Right atrium auricular region (tissue), 2 donors: ENCODE measurements at regions not wholly inside any gene's neighbourhood (a gene's known extent, or its start where the extent isn't known, plus 50 kb on each side); places are given as distances from the start of the nearest gene placed in this dataset.

Source experiments
- DNase-seq: peaks from one replicate; pipeline ENCODE4 v3.0.0-alpha.2; 2019; ENCODE audit warnings: low spot score
- H3K27ac ChIP-seq, 2 donors: fragments of 200-600 bp; sonication (generic); 1 replicate in 1 of 2; 2 replicates in 1 of 2; pipeline ENCODE4 v1.5.1; 2016 to 2019
- H3K27me3 ChIP-seq, 2 donors: fragments of 200-600 bp; sonication (generic); one replicate each; pipeline versions ENCODE4 v1.5.1 to v1.6.0; 2017 to 2019
- H3K36me3 ChIP-seq: fragments of 200-600 bp; sonication (generic); one replicate; pipeline ENCODE4 v1.5.1; 2016
- H3K4me1 ChIP-seq, 2 donors: fragments of 200-600 bp; sonication (generic); one replicate each; pipeline versions ENCODE4 v1.5.1 to v1.6.0; 2017 to 2019
- H3K4me3 ChIP-seq, 2 donors: fragments of 200-600 bp; sonication (generic); 1 replicate in 1 of 2; 2 replicates in 1 of 2; pipeline ENCODE4 v1.5.1; 2017 to 2019; ENCODE audit warnings: mild to moderate bottlenecking in 1 of 2, moderate library complexity in 1 of 2
- H3K9me3 ChIP-seq, 2 donors: fragments of 200-600 bp; sonication (generic); one replicate each; pipeline ENCODE4 v1.5.1; 2019
- CTCF ChIP-seq, 2 donors: fragments of 200-600 bp; sonication (generic); IDR thresholded peaks; one replicate each; pipeline ENCODE4 v1.5.1; 2019; ENCODE audit warnings: antibody characterized with exemption in 2 of 2

- H3K9me3 ChIP-seq = no peaks in the 10 kb centered on the region
- H3K4me1 ChIP-seq = no peaks in the 10 kb centered on the region
- no peak overlapping the region for H3K4me3 ChIP-seq
- no peak for TF ChIP-seq CTCF (IDR thresholded peaks at IDR 0.05)
- no peak for DNase-seq
- H3K36me3 ChIP-seq = no peaks in the 10 kb centered on the region
- H3K27me3 ChIP-seq = no peaks in the 10 kb centered on the region
- H3K27ac ChIP-seq = no peak overlapping the region
Observed at GRCh38 chr4:177235026-177235425, 74.6 kb upstream of the NEIL3 start.

- DNase-seq = no peak
- no peak overlapping the region for H3K4me3 ChIP-seq
- no peaks in the 10 kb centered on the region for H3K4me1 ChIP-seq
- no peak overlapping the region for H3K27ac ChIP-seq
- H3K9me3 ChIP-seq = no peaks in the 10 kb centered on the region
- TF ChIP-seq CTCF (IDR thresholded peaks at IDR 0.05) = no peak
- no peaks in the 10 kb centered on the region for H3K36me3 ChIP-seq
- no peaks in the 10 kb centered on the region for H3K27me3 ChIP-seq
Observed at GRCh38 chr4:177236886-177237285, 72.8 kb upstream of the NEIL3 start.

GRCh38 chr4:177237291-177237690, 72.4 kb upstream of the NEIL3 start:
- Histone ChIP-seq H3K4me3 (no peak overlapping the region), H3K4me1 (no peaks in the 10 kb centered on the region), H3K27me3 (no peaks in the 10 kb centered on the region), H3K36me3 (no peaks in the 10 kb centered on the region), H3K9me3 (no peaks in the 10 kb centered on the region), H3K27ac (no peak overlapping the region)
- no peak for DNase-seq
- TF ChIP-seq CTCF (IDR thresholded peaks at IDR 0.05) = no peak

- H3K36me3 ChIP-seq = no peaks in the 10 kb centered on the region
- no peak overlapping the region for H3K4me3 ChIP-seq
- TF ChIP-seq CTCF (IDR thresholded peaks at IDR 0.05) = no peak
- no peaks in the 10 kb centered on the region for H3K9me3 ChIP-seq
- no peak for DNase-seq
- H3K27me3 ChIP-seq = no peaks in the 10 kb centered on the region
- no peaks in the 10 kb centered on the region for H3K4me1 ChIP-seq
- H3K27ac ChIP-seq = no peak overlapping the region
Observed at GRCh38 chr4:177239477-177239876, 70.2 kb upstream of the NEIL3 start.

GRCh38 chr4:177239878-177240277, 69.8 kb upstream of the NEIL3 start:
- no peak for TF ChIP-seq CTCF (IDR thresholded peaks at IDR 0.05)
- Histone ChIP-seq H3K4me3 (no peak overlapping the region), H3K27me3 (no peaks in the 10 kb centered on the region), H3K27ac (no peak overlapping the region), H3K36me3 (no peaks in the 10 kb centered on the region), H3K9me3 (no peaks in the 10 kb centered on the region), H3K4me1 (no peaks in the 10 kb centered on the region)
- no peak for DNase-seq

- Histone ChIP-seq H3K9me3 (no peaks in the 10 kb centered on the region), H3K27ac (no peak overlapping the region), H3K4me1 (no peaks in the 10 kb centered on the region), H3K4me3 (no peak overlapping the region), H3K27me3 (no peaks in the 10 kb centered on the region), H3K36me3 (no peaks in the 10 kb centered on the region)
- DNase-seq = no peak
- TF ChIP-seq CTCF (IDR thresholded peaks at IDR 0.05) = no peak
Observed at GRCh38 chr4:177242651-177243286, 66.9 kb upstream of the NEIL3 start.
